ENCODE measurements at regions not wholly inside any gene's neighbourhood (a gene's known extent, or its start where the extent isn't known, plus 50 kb on each side); places are given as distances from the start of the nearest gene placed in this dataset.
"Not testable (repeated sequence)": the region's sequence is repeated elsewhere in the genome, so short reads cannot be mapped to it uniquely, and the experiment has no call there.

GRCh38 chr2:89293399-89293798 is 601.9 kb downstream of the RPIA start:
- H3K9me3 Mint-ChIP-seq; H3K4me3 Mint-ChIP-seq; H3K27me3 Mint-ChIP-seq; H3K36me3 Mint-ChIP-seq (ENCODE audit: low read depth); H3K27ac Mint-ChIP-seq; H3K4me1 Mint-ChIP-seq; ATAC-seq (replicated peaks): not testable (repeated sequence)

- not testable (repeated sequence) for ATAC-seq (replicated peaks); H3K4me3 Mint-ChIP-seq; H3K36me3 Mint-ChIP-seq (ENCODE audit: low read depth); H3K27ac Mint-ChIP-seq; H3K9me3 Mint-ChIP-seq; H3K4me1 Mint-ChIP-seq; H3K27me3 Mint-ChIP-seq
These were observed 602.9 kb downstream of the RPIA start for GRCh38 chr2:89294335-89294734.

GRCh38 chr2:89296820-89297398 is 605.4 kb downstream of the RPIA start:
- not testable (repeated sequence) for H3K27me3 Mint-ChIP-seq; H3K4me1 Mint-ChIP-seq; H3K36me3 Mint-ChIP-seq (ENCODE audit: low read depth); ATAC-seq (replicated peaks); H3K9me3 Mint-ChIP-seq; H3K4me3 Mint-ChIP-seq; H3K27ac Mint-ChIP-seq

- H3K9me3 Mint-ChIP-seq; H3K27ac Mint-ChIP-seq; H3K4me1 Mint-ChIP-seq; H3K4me3 Mint-ChIP-seq; H3K27me3 Mint-ChIP-seq; H3K36me3 Mint-ChIP-seq (ENCODE audit: low read depth); ATAC-seq (replicated peaks): not testable (repeated sequence)
These were observed 607.7 kb downstream of the RPIA start for GRCh38 chr2:89299196-89299595.

GRCh38 chr2:89305623-89306022 is 614.1 kb downstream of the RPIA start:
- not testable (repeated sequence) for H3K9me3 Mint-ChIP-seq; ATAC-seq (replicated peaks); H3K27ac Mint-ChIP-seq; H3K27me3 Mint-ChIP-seq; H3K36me3 Mint-ChIP-seq (ENCODE audit: low read depth); H3K4me3 Mint-ChIP-seq; H3K4me1 Mint-ChIP-seq

GRCh38 chr2:89306869-89307637 is 615.6 kb downstream of the RPIA start:
- H3K36me3 Mint-ChIP-seq (ENCODE audit: low read depth); H3K4me3 Mint-ChIP-seq; ATAC-seq (replicated peaks); H3K27ac Mint-ChIP-seq; H3K27me3 Mint-ChIP-seq; H3K9me3 Mint-ChIP-seq; H3K4me1 Mint-ChIP-seq: not testable (repeated sequence)

GRCh38 chr2:89318990-89319389 is 627.5 kb downstream of the RPIA start:
- H3K9me3 Mint-ChIP-seq; H3K36me3 Mint-ChIP-seq (ENCODE audit: low read depth); H3K27ac Mint-ChIP-seq; H3K27me3 Mint-ChIP-seq; H3K4me1 Mint-ChIP-seq; ATAC-seq (replicated peaks); H3K4me3 Mint-ChIP-seq: not testable (repeated sequence)

GRCh38 chr2:89325894-89326293 is 634.4 kb downstream of the RPIA start:
- not testable (repeated sequence) for ATAC-seq (replicated peaks); H3K4me1 Mint-ChIP-seq; H3K27ac Mint-ChIP-seq; H3K36me3 Mint-ChIP-seq (ENCODE audit: low read depth); H3K27me3 Mint-ChIP-seq; H3K9me3 Mint-ChIP-seq; H3K4me3 Mint-ChIP-seq

GRCh38 chr2:89326455-89326854 is 635.0 kb downstream of the RPIA start:
- not testable (repeated sequence) for ATAC-seq (replicated peaks); H3K27me3 Mint-ChIP-seq; H3K4me3 Mint-ChIP-seq; H3K9me3 Mint-ChIP-seq; H3K27ac Mint-ChIP-seq; H3K4me1 Mint-ChIP-seq; H3K36me3 Mint-ChIP-seq (ENCODE audit: low read depth)

- not testable (repeated sequence) for H3K4me1 Mint-ChIP-seq; H3K27ac Mint-ChIP-seq; H3K27me3 Mint-ChIP-seq; ATAC-seq (replicated peaks); H3K4me3 Mint-ChIP-seq; H3K9me3 Mint-ChIP-seq; H3K36me3 Mint-ChIP-seq (ENCODE audit: low read depth)
These were observed 637.3 kb downstream of the RPIA start for GRCh38 chr2:89328790-89329189.
